WERI-Rb-1 (cell line): ENCODE measurements at regions not wholly inside any gene's neighbourhood (a gene's known extent, or its start where the extent isn't known, plus 50 kb on each side); places are given as distances from the start of the nearest gene placed in this dataset.

Experiments
- DNase-seq: peaks from one replicate; pipeline ENCODE4 v3.0.0-alpha.2; 2020
- H3K27ac ChIP-seq: fragments of 250-450 bp; sonication (Bioruptor Pico); 2 replicates; pipeline ENCODE4 v1.5.1; 2020; ENCODE audit warnings: mild to moderate bottlenecking, moderate library complexity
- H3K27me3 ChIP-seq: fragments of 250-450 bp; sonication (Bioruptor Pico); 2 replicates; pipeline ENCODE4 v1.5.1; 2021; ENCODE audit warnings: mild to moderate bottlenecking, low read depth, moderate library complexity; ENCODE audit not compliant: insufficient read depth, severe bottlenecking
- H3K36me3 ChIP-seq: fragments of 250-450 bp; sonication (Bioruptor Pico); 2 replicates; pipeline ENCODE4 v1.5.1; 2020; ENCODE audit warnings: mild to moderate bottlenecking, moderate library complexity
- H3K4me3 ChIP-seq: 2 replicates; pipeline ENCODE4 v1.5.1; 2011; ENCODE audit warnings: low read depth, mild to moderate bottlenecking, control low read depth, low read length
- H3K9me3 ChIP-seq: fragments of 250-450 bp; sonication (Bioruptor Pico); 2 replicates; pipeline ENCODE4 v1.5.1; 2021; ENCODE audit warnings: mild to moderate bottlenecking, moderate library complexity; ENCODE audit not compliant: severe bottlenecking
- CTCF ChIP-seq: IDR thresholded peaks from 2 replicates; pipeline ENCODE4 v1.5.1; 2011; ENCODE audit warnings: low read depth, mild to moderate bottlenecking, control low read depth, inconsistent platforms, low read length

GRCh38 chr12:89253488-89253887 is 98.8 kb downstream of the DUSP6 start:
- Histone ChIP-seq H3K4me3 (no peak overlapping the region), H3K27me3 (no peaks in the 10 kb centered on the region), H3K36me3 (no peaks in the 10 kb centered on the region), H3K9me3 (no peaks in the 10 kb centered on the region), H3K27ac (no peak overlapping the region)
- TF ChIP-seq CTCF, result no peak
- no peak for DNase-seq

GRCh38 chr12:89252284-89252683 is 100.0 kb downstream of the DUSP6 start:
- DNase-seq, result no peak
- no peak for TF ChIP-seq CTCF
- H3K9me3 ChIP-seq, result no peaks in the 10 kb centered on the region
- no peaks in the 10 kb centered on the region for H3K36me3 ChIP-seq
- no peak overlapping the region for H3K4me3 ChIP-seq
- no peak overlapping the region for H3K27ac ChIP-seq
- H3K27me3 ChIP-seq, result no peaks in the 10 kb centered on the region

GRCh38 chr12:89251342-89252271 is 100.7 kb downstream of the DUSP6 start:
- Histone ChIP-seq H3K4me3 (no peak overlapping the region), H3K27ac (no peak overlapping the region), H3K36me3 (no peaks in the 10 kb centered on the region), H3K9me3 (no peaks in the 10 kb centered on the region), H3K27me3 (no peaks in the 10 kb centered on the region)
- DNase-seq, result no peak
- no peak for TF ChIP-seq CTCF

GRCh38 chr12:89250636-89251035 is 101.7 kb downstream of the DUSP6 start:
- H3K9me3 ChIP-seq, result no peaks in the 10 kb centered on the region
- H3K27ac ChIP-seq, result no peak overlapping the region
- no peak overlapping the region for H3K4me3 ChIP-seq
- no peak for TF ChIP-seq CTCF
- H3K36me3 ChIP-seq, result no peaks in the 10 kb centered on the region
- no peaks in the 10 kb centered on the region for H3K27me3 ChIP-seq
- no peak for DNase-seq

- DNase-seq, result no peak
- Histone ChIP-seq H3K27ac (no peak overlapping the region), H3K9me3 (no peaks in the 10 kb centered on the region), H3K4me3 (no peak overlapping the region), H3K36me3 (no peaks in the 10 kb centered on the region), H3K27me3 (no peaks in the 10 kb centered on the region)
- TF ChIP-seq CTCF, result no peak
Observed at GRCh38 chr12:89250213-89250612, 102.1 kb downstream of the DUSP6 start.
